ENCODE measurements at regions not wholly inside any gene's neighbourhood (a gene's known extent, or its start where the extent isn't known, plus 50 kb on each side); places are given as distances from the start of the nearest gene placed in this dataset.
"Not testable (repeated sequence)": the region's sequence is repeated elsewhere in the genome, so short reads cannot be mapped to it uniquely, and the experiment has no call there.

DNA sequence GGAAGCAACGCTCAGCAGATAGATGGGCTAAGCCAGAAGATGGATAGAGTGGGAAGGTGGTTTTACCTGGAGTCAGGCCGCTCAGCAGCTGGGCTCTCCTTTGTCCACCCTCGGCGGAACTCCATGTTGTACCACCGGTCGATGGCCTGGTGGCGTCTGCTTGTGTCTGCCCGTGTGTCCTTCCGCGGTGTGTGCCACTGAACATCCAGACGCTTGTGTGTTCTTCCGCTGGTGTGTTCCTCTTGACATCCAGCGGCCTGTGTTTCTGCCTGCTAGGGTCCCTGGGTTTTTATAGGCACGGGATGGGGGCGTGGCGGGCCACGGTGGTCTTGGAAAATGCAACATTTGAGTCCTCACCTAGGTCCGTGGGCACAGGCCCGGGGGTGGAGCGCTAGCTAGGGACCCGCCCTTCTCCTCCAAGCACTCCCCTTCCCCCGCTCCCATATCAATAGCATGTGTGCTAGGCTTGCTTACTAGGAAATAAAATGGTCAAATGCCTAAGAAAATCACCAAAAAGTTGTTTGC is 1431.7 kb upstream of the ACVR2A start:
- Histone ChIP-seq H3K9me3 (ENCODE audit: low read length) (no peaks in the 10 kb centered on the region), H3K4me2 (ENCODE audit: low read length) (no peak overlapping the region), H3F3A (ENCODE audit: low read length, unreplicated experiment) (no peaks in the 10 kb centered on the region), H3K4me1 (ENCODE audit: insufficient read depth, low read length) (peaks cover 3% of the 10 kb centered on the region; the same call in 1 of the 2 replicates), H3K9me2 (replicated peaks; ENCODE audit: low read length) (no peaks in the 10 kb centered on the region), H3K27ac (ENCODE audit: low read length) (no peak overlapping the region), H3K36me3 (ENCODE audit: low read depth, low read length) (no peaks in the 10 kb centered on the region), H3K79me2 (ENCODE audit: low read length) (no peaks in the 10 kb centered on the region), H4K20me1 (ENCODE audit: low read length) (no peaks in the 10 kb centered on the region), H3K9ac (ENCODE audit: low read length) (no peak overlapping the region), H3K4me3 (ENCODE audit: low read length) (no peak overlapping the region), H3K27me3 (ENCODE audit: low read length) (no peaks in the 10 kb centered on the region), H2AFZ (ENCODE audit: low read length) (no peak overlapping the region)
- BruUV-seq (replicated peaks) = no TSS peak
- DNase-seq (no peak), ATAC-seq (no peak)
- ChIA-PET CTCF (no interaction called here), POLR2A (ENCODE audit: unreplicated experiment) (no interaction called here)
- intact Hi-C loops (cut with micrococcal nuclease) = no loop called here
- no peak for TF ChIP-seq EZH2 (IDR thresholded peaks at IDR 0.05; ENCODE audit: low read length, unreplicated experiment)
- no peak for TF ChIP-seq EZH2phosphoT487 (IDR thresholded peaks at IDR 0.05; ENCODE audit: borderline replicate concordance, low read length)

- H3F3A ChIP-seq (ENCODE audit: low read length, unreplicated experiment) = no peaks in the 10 kb centered on the region
- no peaks in the 10 kb centered on the region for H3K9me2 ChIP-seq (replicated peaks; ENCODE audit: low read length)
- no peaks in the 10 kb centered on the region for H3K36me3 ChIP-seq (ENCODE audit: low read depth, low read length)
- H3K4me1 ChIP-seq (ENCODE audit: insufficient read depth, low read length) = no peaks in the 10 kb centered on the region; the same call in 1 of the 2 replicates
- no peak overlapping the region for H3K27ac ChIP-seq (ENCODE audit: low read length)
- DNase-seq = no peak
- no peak overlapping the region for H3K9ac ChIP-seq (ENCODE audit: low read length)
- H3K27me3 ChIP-seq (ENCODE audit: low read length) = no peaks in the 10 kb centered on the region
- H2AFZ ChIP-seq (ENCODE audit: low read length) = no peak overlapping the region
- intact Hi-C loops (cut with micrococcal nuclease) = no loop called here
- no peaks in the 10 kb centered on the region for H3K9me3 ChIP-seq (ENCODE audit: low read length)
- no peak overlapping the region for H3K4me3 ChIP-seq (ENCODE audit: low read length)
- no peaks in the 10 kb centered on the region for H4K20me1 ChIP-seq (ENCODE audit: low read length)
- CTCF ChIA-PET = no interaction called here
- H3K79me2 ChIP-seq (ENCODE audit: low read length) = no peaks in the 10 kb centered on the region
- H3K4me2 ChIP-seq (ENCODE audit: low read length) = no peak overlapping the region
- no peak for ATAC-seq
- no TSS peak for BruUV-seq (replicated peaks)
- TF ChIP-seq, protein P1, sequence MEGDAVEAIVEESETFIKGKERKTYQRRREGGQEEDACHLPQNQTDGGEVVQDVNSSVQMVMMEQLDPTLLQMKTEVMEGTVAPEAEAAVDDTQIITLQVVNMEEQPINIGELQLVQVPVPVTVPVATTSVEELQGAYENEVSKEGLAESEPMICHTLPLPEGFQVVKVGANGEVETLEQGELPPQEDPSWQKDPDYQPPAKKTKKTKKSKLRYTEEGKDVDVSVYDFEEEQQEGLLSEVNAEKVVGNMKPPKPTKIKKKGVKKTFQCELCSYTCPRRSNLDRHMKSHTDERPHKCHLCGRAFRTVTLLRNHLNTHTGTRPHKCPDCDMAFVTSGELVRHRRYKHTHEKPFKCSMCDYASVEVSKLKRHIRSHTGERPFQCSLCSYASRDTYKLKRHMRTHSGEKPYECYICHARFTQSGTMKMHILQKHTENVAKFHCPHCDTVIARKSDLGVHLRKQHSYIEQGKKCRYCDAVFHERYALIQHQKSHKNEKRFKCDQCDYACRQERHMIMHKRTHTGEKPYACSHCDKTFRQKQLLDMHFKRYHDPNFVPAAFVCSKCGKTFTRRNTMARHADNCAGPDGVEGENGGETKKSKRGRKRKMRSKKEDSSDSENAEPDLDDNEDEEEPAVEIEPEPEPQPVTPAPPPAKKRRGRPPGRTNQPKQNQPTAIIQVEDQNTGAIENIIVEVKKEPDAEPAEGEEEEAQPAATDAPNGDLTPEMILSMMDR (conservative IDR thresholded peaks at IDR 0.05; ENCODE audit: low read depth, low read length) = peak; percentile 40
- TF ChIP-seq EZH2 (IDR thresholded peaks at IDR 0.05; ENCODE audit: low read length, unreplicated experiment) (no peak), EZH2phosphoT487 (IDR thresholded peaks at IDR 0.05; ENCODE audit: borderline replicate concordance, low read length) (no peak)
- POLR2A ChIA-PET (ENCODE audit: unreplicated experiment) = no interaction called here
These were observed 1432.2 kb upstream of the ACVR2A start for GRCh38 chr2:146412625-146413024.

DNA sequence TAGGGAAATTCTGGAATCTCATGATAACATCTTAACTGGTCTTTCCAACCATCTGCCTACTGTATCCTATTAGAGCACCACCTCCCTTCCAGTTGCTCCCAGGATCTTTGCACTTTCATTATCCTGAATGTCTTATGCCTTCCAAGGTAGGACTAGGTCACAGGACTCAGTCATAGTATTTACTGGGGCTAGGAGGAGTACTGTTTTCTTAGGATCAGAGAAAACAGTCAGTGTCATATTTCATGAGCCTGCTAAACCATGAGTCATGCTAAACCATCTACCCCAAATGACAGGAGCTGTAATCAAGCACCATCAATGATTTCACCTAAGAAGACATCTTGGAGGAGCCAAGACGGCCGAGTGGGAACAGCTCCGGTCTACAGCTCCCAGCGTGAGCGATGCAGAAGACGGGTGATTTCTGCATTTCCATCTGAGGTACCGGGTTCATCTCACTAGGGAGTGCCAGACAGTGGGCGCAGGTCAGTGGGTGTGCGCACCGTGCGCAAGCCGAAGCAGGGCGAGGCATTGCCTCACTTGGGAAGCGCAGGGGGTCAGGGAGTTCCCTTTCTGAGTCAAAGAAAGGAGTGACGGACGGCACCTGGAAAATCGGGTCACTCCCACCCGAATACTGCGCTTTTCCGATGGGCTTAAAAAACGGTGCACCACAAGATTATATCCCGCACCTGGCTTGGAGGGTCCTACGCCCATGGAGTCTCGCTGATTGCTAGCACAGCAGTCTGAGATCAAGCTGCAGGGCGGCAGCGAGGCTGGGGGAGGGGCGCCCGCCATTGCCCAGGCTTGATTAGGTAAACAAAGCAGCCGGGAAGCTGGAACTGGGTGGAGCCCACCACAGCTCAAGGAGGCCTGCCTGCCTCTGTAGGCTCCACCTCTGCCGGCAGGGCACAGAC is 1439.2 kb upstream of the ACVR2A start:
- intact Hi-C loops (cut with micrococcal nuclease); H3K36me3 ChIP-seq (ENCODE audit: low read depth, low read length); H3K9me2 ChIP-seq (replicated peaks; ENCODE audit: low read length); POLR2A ChIA-PET (ENCODE audit: unreplicated experiment); H3K9me3 ChIP-seq (ENCODE audit: low read length); CTCF ChIA-PET; H3F3A ChIP-seq (ENCODE audit: low read length, unreplicated experiment); H3K79me2 ChIP-seq (ENCODE audit: low read length); H4K20me1 ChIP-seq (ENCODE audit: low read length); H3K4me1 ChIP-seq (ENCODE audit: insufficient read depth, low read length); H3K27me3 ChIP-seq (ENCODE audit: low read length): not testable (repeated sequence)
- peak overlapping the region; percentile 45; the same call in 1 of the 2 replicates for H2AFZ ChIP-seq (ENCODE audit: low read length)
- peak overlapping the region; percentile 73 for H3K4me2 ChIP-seq (ENCODE audit: low read length)
- peak; percentile 100 for ATAC-seq
- peak overlapping the region; percentile 33 for H3K9ac ChIP-seq (ENCODE audit: low read length)
- DNase-seq = peak; percentile 93
- H3K4me3 ChIP-seq (ENCODE audit: low read length) = peak overlapping the region; percentile 61
- TSS peak; percentile 49 for BruUV-seq (replicated peaks)
- H3K27ac ChIP-seq (ENCODE audit: low read length) = peak overlapping the region; percentile 68

GRCh38 chr2:146403546-146404160 is 1441.2 kb upstream of the ACVR2A start:
- H3K4me1 ChIP-seq (ENCODE audit: insufficient read depth, low read length); H3K27me3 ChIP-seq (ENCODE audit: low read length); H2AFZ ChIP-seq (ENCODE audit: low read length); H3K36me3 ChIP-seq (ENCODE audit: low read depth, low read length); POLR2A ChIA-PET (ENCODE audit: unreplicated experiment); H3K4me2 ChIP-seq (ENCODE audit: low read length); H3K9ac ChIP-seq (ENCODE audit: low read length); CTCF ChIA-PET; H3K9me3 ChIP-seq (ENCODE audit: low read length); H3K4me3 ChIP-seq (ENCODE audit: low read length); H3K9me2 ChIP-seq (replicated peaks; ENCODE audit: low read length); intact Hi-C loops (cut with micrococcal nuclease); BruUV-seq (replicated peaks); ATAC-seq; H3F3A ChIP-seq (ENCODE audit: low read length, unreplicated experiment); H4K20me1 ChIP-seq (ENCODE audit: low read length); DNase-seq; H3K79me2 ChIP-seq (ENCODE audit: low read length); H3K27ac ChIP-seq (ENCODE audit: low read length): not testable (repeated sequence)

Measured in PC-3 (cell line).